Duodenal mucosa (tissue), 2 donors: ENCODE measurements at regions not wholly inside any gene's neighbourhood (a gene's known extent, or its start where the extent isn't known, plus 50 kb on each side); places are given as distances from the start of the nearest gene placed in this dataset.

Experiments
- H3K27ac ChIP-seq: one replicate; pipeline ENCODE4 v1.7.0; 2013; ENCODE audit warnings: low read depth, low read length
- H3K27me3 ChIP-seq, 2 donors: one replicate each; pipeline ENCODE4 v1.7.0; 2013; ENCODE audit warnings: low read length in 2 of 2, control low read depth in 1 of 2; ENCODE audit not compliant: insufficient read depth in 2 of 2, control insufficient read depth in 1 of 2
- H3K36me3 ChIP-seq, 2 donors: one replicate each; pipeline ENCODE4 v1.7.0; 2013; ENCODE audit warnings: low read length in 2 of 2, control low read depth in 1 of 2; ENCODE audit not compliant: insufficient read depth in 2 of 2, control insufficient read depth in 1 of 2
- H3K4me1 ChIP-seq, 2 donors: one replicate each; pipeline ENCODE4 v1.7.0; 2013; ENCODE audit warnings: low read length in 2 of 2, control low read depth in 1 of 2; ENCODE audit not compliant: insufficient read depth in 2 of 2, control insufficient read depth in 1 of 2
- H3K4me3 ChIP-seq, 2 donors: one replicate each; pipeline ENCODE4 v1.7.0; 2013; ENCODE audit warnings: low read length in 2 of 2, low read depth in 1 of 2
- H3K9ac ChIP-seq, 2 donors: one replicate each; pipeline ENCODE4 v1.7.0; 2013; ENCODE audit warnings: low read length in 2 of 2, low read depth in 1 of 2
- H3K9me3 ChIP-seq, 2 donors: one replicate each; pipeline ENCODE4 v1.7.0; 2013; ENCODE audit warnings: low read length in 2 of 2, control low read depth in 1 of 2; ENCODE audit not compliant: control insufficient read depth in 1 of 2

GRCh38 chr14:65200454-65200853, 98.1 kb upstream of the MAX start:
- no peaks in the 10 kb centered on the region for H3K36me3 ChIP-seq
- H3K4me1 ChIP-seq, result no peaks in the 10 kb centered on the region
- H3K27ac ChIP-seq, result no peak overlapping the region
- H3K9me3 ChIP-seq, result no peaks in the 10 kb centered on the region
- no peak overlapping the region for H3K4me3 ChIP-seq
- H3K9ac ChIP-seq, result no peak overlapping the region
- no peaks in the 10 kb centered on the region for H3K27me3 ChIP-seq

GRCh38 chr14:65203574-65203973, 101.3 kb upstream of the MAX start:
- H3K36me3 ChIP-seq, result no peaks in the 10 kb centered on the region
- no peak overlapping the region for H3K27ac ChIP-seq
- H3K4me3 ChIP-seq, result no peak overlapping the region
- peaks cover 8 to 13% of the 10 kb centered on the region in 2 donors for H3K4me1 ChIP-seq
- H3K9me3 ChIP-seq, result no peaks in the 10 kb centered on the region
- H3K9ac ChIP-seq, result no peak overlapping the region
- H3K27me3 ChIP-seq, result no peaks in the 10 kb centered on the region

GRCh38 chr14:65204056-65204455, 101.7 kb upstream of the MAX start:
- peaks cover 8 to 13% of the 10 kb centered on the region in 2 donors for H3K4me1 ChIP-seq

GRCh38 chr14:65206078-65206447, 103.7 kb upstream of the MAX start:
- no peaks in the 10 kb centered on the region for H3K27me3 ChIP-seq
- H3K4me3 ChIP-seq, result no peak overlapping the region
- no peaks in the 10 kb centered on the region for H3K36me3 ChIP-seq
- peaks cover 8 to 13% of the 10 kb centered on the region in 2 donors for H3K4me1 ChIP-seq
- no peak overlapping the region for H3K9ac ChIP-seq
- no peak overlapping the region for H3K27ac ChIP-seq
- H3K9me3 ChIP-seq, result no peaks in the 10 kb centered on the region

More at GRCh38 chr14:65204056-65204455, 101.7 kb upstream of the MAX start:
- H3K9me3 ChIP-seq, result no peaks in the 10 kb centered on the region
- no peaks in the 10 kb centered on the region for H3K36me3 ChIP-seq
- no peak overlapping the region for H3K27ac ChIP-seq
- no peaks in the 10 kb centered on the region for H3K27me3 ChIP-seq
- no peak overlapping the region for H3K4me3 ChIP-seq
- H3K9ac ChIP-seq, result no peak overlapping the region

- Histone ChIP-seq H3K4me3 (no peak overlapping the region), H3K4me1 (peaks cover 8 to 13% of the 10 kb centered on the region in 2 donors), H3K9me3 (no peaks in the 10 kb centered on the region), H3K36me3 (no peaks in the 10 kb centered on the region), H3K9ac (no peak overlapping the region), H3K27ac (no peak overlapping the region), H3K27me3 (no peaks in the 10 kb centered on the region)
These were observed 104.3 kb upstream of the MAX start for GRCh38 chr14:65206448-65207096.

GRCh38 chr14:65208548-65208947, 106.2 kb upstream of the MAX start:
- peaks cover 8 to 13% of the 10 kb centered on the region in 2 donors for H3K4me1 ChIP-seq
- H3K9me3 ChIP-seq, result no peaks in the 10 kb centered on the region
- no peak overlapping the region for H3K27ac ChIP-seq
- no peak overlapping the region for H3K9ac ChIP-seq
- H3K4me3 ChIP-seq, result no peak overlapping the region
- H3K36me3 ChIP-seq, result no peaks in the 10 kb centered on the region
- H3K27me3 ChIP-seq, result no peaks in the 10 kb centered on the region

GRCh38 chr14:65210118-65210821, 108.0 kb upstream of the MAX start:
- no peak overlapping the region for H3K9ac ChIP-seq
- no peak overlapping the region for H3K27ac ChIP-seq
- H3K27me3 ChIP-seq, result no peaks in the 10 kb centered on the region
- no peaks in the 10 kb centered on the region for H3K9me3 ChIP-seq
- no peaks in the 10 kb centered on the region for H3K36me3 ChIP-seq
- H3K4me3 ChIP-seq, result no peak overlapping the region
- peaks cover 8 to 13% of the 10 kb centered on the region in 2 donors for H3K4me1 ChIP-seq

GRCh38 chr14:65210822-65211182, 108.5 kb upstream of the MAX start:
- H3K9me3 ChIP-seq, result no peaks in the 10 kb centered on the region
- no peak overlapping the region for H3K4me3 ChIP-seq
- H3K9ac ChIP-seq, result no peak overlapping the region
- H3K27ac ChIP-seq, result no peak overlapping the region
- no peaks in the 10 kb centered on the region for H3K27me3 ChIP-seq
- H3K36me3 ChIP-seq, result no peaks in the 10 kb centered on the region
- peaks cover 8 to 13% of the 10 kb centered on the region in 2 donors for H3K4me1 ChIP-seq

- no peak overlapping the region for H3K9ac ChIP-seq
- no peak overlapping the region for H3K27ac ChIP-seq
- no peak overlapping the region for H3K4me3 ChIP-seq
These were observed 109.1 kb upstream of the MAX start for GRCh38 chr14:65211341-65211987.

GRCh38 chr14:65213316-65213715, 111.0 kb upstream of the MAX start:
- H3K4me1 ChIP-seq, result peaks cover 0 to 1% of the 10 kb centered on the region in 2 donors

More at GRCh38 chr14:65211341-65211987, 109.1 kb upstream of the MAX start:
- Histone ChIP-seq H3K36me3 (no peaks in the 10 kb centered on the region), H3K27me3 (no peaks in the 10 kb centered on the region), H3K9me3 (no peaks in the 10 kb centered on the region), H3K4me1 (peaks cover 8 to 13% of the 10 kb centered on the region in 2 donors)

More at GRCh38 chr14:65213316-65213715, 111.0 kb upstream of the MAX start:
- no peaks in the 10 kb centered on the region for H3K27me3 ChIP-seq
- no peak overlapping the region for H3K27ac ChIP-seq
- no peaks in the 10 kb centered on the region for H3K9me3 ChIP-seq
- H3K4me3 ChIP-seq, result no peak overlapping the region
- no peak overlapping the region for H3K9ac ChIP-seq
- H3K36me3 ChIP-seq, result no peaks in the 10 kb centered on the region
